Type B pancreatic cell (in vitro differentiated cells): ENCODE measurements at regions not wholly inside any gene's neighbourhood (a gene's known extent, or its start where the extent isn't known, plus 50 kb on each side); places are given as distances from the start of the nearest gene placed in this dataset.
"Not testable (repeated sequence)": the region's sequence is repeated elsewhere in the genome, so short reads cannot be mapped to it uniquely, and the experiment has no call there.

ENCODE experiments used
- DNase-seq: peaks from one replicate; pipeline ENCODE4 v3.0.0; 2021; ENCODE audit warnings: mixed read lengths; ENCODE audit not compliant: unreplicated experiment; ENCODE audit errors: extremely low spot score
- H3K27ac Mint-ChIP-seq: 2 replicates; pipeline ENCODE4 v1.8.0; 2021; ENCODE audit warnings: mild to moderate bottlenecking, mixed read lengths
- H3K27me3 Mint-ChIP-seq: 2 replicates; pipeline ENCODE4 v1.8.0; 2021; ENCODE audit warnings: mixed read lengths
- H3K36me3 Mint-ChIP-seq: 2 replicates; pipeline ENCODE4 v1.8.0; 2021; ENCODE audit warnings: mixed read lengths
- H3K4me1 Mint-ChIP-seq: one replicate; pipeline ENCODE4 v1.8.0; 2021; ENCODE audit warnings: mixed read lengths; ENCODE audit not compliant: unreplicated experiment
- H3K4me3 Mint-ChIP-seq: 2 replicates; pipeline ENCODE4 v1.8.0; 2021; ENCODE audit warnings: mild to moderate bottlenecking, mixed read lengths
- H3K9me3 Mint-ChIP-seq: 2 replicates; pipeline ENCODE4 v1.8.0; 2021; ENCODE audit warnings: mixed read lengths

- not testable (repeated sequence) for H3K27me3 Mint-ChIP-seq, H3K4me1 Mint-ChIP-seq, H3K4me3 Mint-ChIP-seq, H3K36me3 Mint-ChIP-seq, H3K27ac Mint-ChIP-seq, H3K9me3 Mint-ChIP-seq
- DNase-seq = peak; percentile 11
Measured at GRCh38 chr5:70510161-70510560, 95.0 kb downstream of the GTF2H2C_2 start.

- H3K36me3 Mint-ChIP-seq, H3K27ac Mint-ChIP-seq, H3K4me3 Mint-ChIP-seq, H3K4me1 Mint-ChIP-seq, H3K27me3 Mint-ChIP-seq, H3K9me3 Mint-ChIP-seq: not testable (repeated sequence)
- DNase-seq = peak; percentile 44
Measured at GRCh38 chr5:70510811-70511210, 95.6 kb downstream of the GTF2H2C_2 start.
